DOHH2 (cell line): ENCODE measurements at regions not wholly inside any gene's neighbourhood (a gene's known extent, or its start where the extent isn't known, plus 50 kb on each side); places are given as distances from the start of the nearest gene placed in this dataset.
"Not testable (repeated sequence)": the region's sequence is repeated elsewhere in the genome, so short reads cannot be mapped to it uniquely, and the experiment has no call there.

Source experiments
- H3F3A ChIP-seq: fragments of 200-600 bp; sonication (generic), shearing (Covaris generic); 2 replicates; pipeline ENCODE4 v1.6.0; 2016; ENCODE audit warnings: antibody characterized with exemption, mild to moderate bottlenecking; ENCODE audit not compliant: control insufficient read depth, insufficient read depth
- H3K27ac ChIP-seq: fragments of 200-600 bp; sonication (generic); 2 replicates; pipeline ENCODE4 v1.5.1; 2014; ENCODE audit warnings: low read depth, mild to moderate bottlenecking, low read length, moderate library complexity
- H3K27me3 ChIP-seq: fragments of 200-600 bp; sonication (generic); 2 replicates; pipeline ENCODE4 v1.6.1; 2014; ENCODE audit warnings: mild to moderate bottlenecking, low read length, mixed read lengths; ENCODE audit not compliant: control insufficient read depth
- H3K36me3 ChIP-seq: fragments of 200-600 bp; sonication (generic); 2 replicates; pipeline ENCODE4 v1.6.1; 2014; ENCODE audit warnings: mild to moderate bottlenecking, low read length, moderate library complexity, mixed read lengths; ENCODE audit not compliant: control insufficient read depth
- H3K4me1 ChIP-seq: fragments of 200-600 bp; sonication (generic); 2 replicates; pipeline ENCODE4 v1.6.1; 2014; ENCODE audit warnings: mild to moderate bottlenecking, low read length, mixed read lengths; ENCODE audit not compliant: control insufficient read depth
- H3K4me2 ChIP-seq: fragments of 200-600 bp; sonication (generic); 2 replicates; pipeline ENCODE4 v1.6.0; 2014; ENCODE audit warnings: mild to moderate bottlenecking, low read length, moderate library complexity
- H3K4me3 ChIP-seq: fragments of 200-600 bp; sonication (generic); 2 replicates; pipeline ENCODE4 v1.5.1; 2014; ENCODE audit warnings: mild to moderate bottlenecking, low read length, mixed read lengths
- H3K79me2 ChIP-seq: fragments of 200-600 bp; sonication (generic); 2 replicates; pipeline ENCODE4 v1.6.1; 2014; ENCODE audit warnings: mild to moderate bottlenecking, low read length, mixed read lengths; ENCODE audit not compliant: control insufficient read depth
- H3K9me2 ChIP-seq: fragments of 200-600 bp; sonication (generic); replicated peaks from 2 replicates; pipeline ENCODE4 v1.6.1; 2014; ENCODE audit warnings: mild to moderate bottlenecking, low read length, mixed read lengths; ENCODE audit not compliant: control insufficient read depth
- H3K9me3 ChIP-seq: fragments of 200-600 bp; sonication (generic); 2 replicates; pipeline ENCODE4 v1.6.1; 2014; ENCODE audit warnings: antibody characterized with exemption, low read length, mixed read lengths; ENCODE audit not compliant: control insufficient read depth, insufficient read depth
- H4K20me1 ChIP-seq: fragments of 200-600 bp; sonication (generic); 2 replicates; pipeline ENCODE4 v1.6.0; 2014; ENCODE audit warnings: low read depth, mild to moderate bottlenecking, antibody characterized with exemption, low read length, moderate library complexity; ENCODE audit not compliant: control insufficient read depth, insufficient read depth
- CTCF ChIP-seq: fragments of 200-600 bp; sonication (generic); IDR thresholded peaks from one replicate; pipeline ENCODE4 v1.5.1; 2014; ENCODE audit warnings: antibody characterized with exemption, mild to moderate bottlenecking, low read depth, low read length; ENCODE audit not compliant: poor library complexity, severe bottlenecking
- EZH2phosphoT487 ChIP-seq: fragments of 200-600 bp; sonication (generic); IDR thresholded peaks from 2 replicates; pipeline ENCODE4 v1.6.1; 2017; ENCODE audit warnings: borderline replicate concordance, mild to moderate bottlenecking, antibody characterized with exemption, low read length, moderate library complexity, mixed read lengths

- Histone ChIP-seq H3K27me3 (no peaks in the 10 kb centered on the region), H3K79me2 (no peaks in the 10 kb centered on the region), H3K4me1 (no peaks in the 10 kb centered on the region), H3F3A (no peaks in the 10 kb centered on the region), H3K4me3 (no peak overlapping the region), H3K27ac (no peak overlapping the region), H3K9me2 (no peaks in the 10 kb centered on the region), H3K36me3 (no peaks in the 10 kb centered on the region), H3K9me3 (no peaks in the 10 kb centered on the region), H3K4me2 (no peak overlapping the region), H4K20me1 (no peaks in the 10 kb centered on the region)
- TF ChIP-seq EZH2phosphoT487 (no peak), CTCF (no peak)
Measured at GRCh38 chr18:71321319-71321718, 1032.5 kb downstream of the SOCS6 start.

DNA sequence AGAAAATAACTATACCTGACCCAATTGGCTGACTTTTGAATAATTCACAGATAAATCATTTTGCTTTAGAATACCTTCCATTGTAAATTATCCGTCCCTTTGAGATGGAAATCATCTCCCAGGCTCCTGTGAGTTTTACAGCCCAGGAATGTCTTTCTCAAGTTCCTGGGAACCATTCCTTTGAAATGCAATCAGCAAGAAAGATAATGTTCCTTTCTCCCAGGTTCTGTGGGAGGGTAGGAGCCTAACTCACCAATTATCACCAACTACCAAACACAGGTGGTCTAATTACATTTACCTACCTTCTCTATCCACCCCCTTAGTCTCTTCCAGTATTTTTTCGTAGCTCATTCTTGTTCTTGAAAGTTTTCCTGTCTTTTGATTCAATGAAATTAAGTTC is 1016.0 kb downstream of the SOCS6 start:
- Histone ChIP-seq H3K36me3 (no peaks in the 10 kb centered on the region), H3K79me2 (no peaks in the 10 kb centered on the region), H3K27ac (no peak overlapping the region), H3K27me3 (no peaks in the 10 kb centered on the region), H4K20me1 (no peaks in the 10 kb centered on the region), H3K9me3 (no peaks in the 10 kb centered on the region), H3K4me3 (no peak overlapping the region), H3K4me1 (no peaks in the 10 kb centered on the region), H3K9me2 (no peaks in the 10 kb centered on the region), H3K4me2 (no peak overlapping the region), H3F3A (no peaks in the 10 kb centered on the region)
- no peak for TF ChIP-seq CTCF
- no peak for TF ChIP-seq EZH2phosphoT487

DNA sequence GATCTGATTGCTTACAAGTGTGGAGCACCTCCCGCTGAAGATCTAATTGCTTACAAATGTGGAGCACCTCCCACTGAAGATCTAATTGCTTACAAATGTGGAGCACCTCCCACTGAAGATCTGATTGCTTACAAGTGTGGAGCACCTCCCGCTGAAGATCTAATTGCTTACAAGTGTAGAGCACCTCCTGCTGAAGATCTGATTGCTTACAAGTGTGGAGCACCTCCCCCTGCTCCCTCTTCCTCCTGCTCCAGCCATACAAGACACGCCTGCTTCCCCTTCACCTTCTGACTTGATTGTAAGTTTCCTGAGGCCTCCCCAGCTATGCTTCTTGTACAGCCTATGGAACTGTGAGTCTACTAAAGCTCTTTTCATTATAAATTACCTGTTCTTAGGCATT is 1014.9 kb downstream of the SOCS6 start:
- H3K27ac ChIP-seq, H3K79me2 ChIP-seq, H3K36me3 ChIP-seq, H3K4me1 ChIP-seq, H3K4me2 ChIP-seq, H3K4me3 ChIP-seq, H3K9me2 ChIP-seq, H3K9me3 ChIP-seq, H4K20me1 ChIP-seq, H3F3A ChIP-seq, H3K27me3 ChIP-seq: not testable (repeated sequence)

- Histone ChIP-seq H3K4me1 (no peaks in the 10 kb centered on the region), H3K4me3 (no peak overlapping the region), H3K9me3 (no peaks in the 10 kb centered on the region), H3K9me2 (no peaks in the 10 kb centered on the region), H3K36me3 (no peaks in the 10 kb centered on the region), H3K27me3 (no peaks in the 10 kb centered on the region), H3K27ac (no peak overlapping the region), H4K20me1 (no peaks in the 10 kb centered on the region), H3K79me2 (no peaks in the 10 kb centered on the region), H3F3A (no peaks in the 10 kb centered on the region), H3K4me2 (no peak overlapping the region)
- TF ChIP-seq CTCF (no peak), EZH2phosphoT487 (no peak)
Measured at GRCh38 chr18:71301596-71301995, 1012.8 kb downstream of the SOCS6 start.

DNA sequence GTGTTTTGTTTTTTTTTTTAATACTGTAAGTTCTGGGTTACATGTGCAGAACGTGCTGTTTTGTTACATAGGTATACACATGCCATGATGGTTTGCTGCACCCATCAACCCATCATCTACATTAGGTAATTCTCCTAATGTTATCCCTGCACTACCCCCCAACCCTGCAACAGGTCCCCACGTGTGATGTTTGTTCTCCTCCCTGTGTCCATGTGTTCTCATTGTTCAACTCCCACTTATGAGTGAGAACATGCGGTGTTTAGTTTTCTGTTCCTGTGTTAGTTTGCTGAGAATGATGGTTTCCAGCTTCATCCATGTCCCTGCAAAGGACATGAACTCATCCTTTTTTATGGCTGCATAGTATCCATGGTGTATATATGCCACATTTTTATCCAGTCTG is 1005.4 kb downstream of the SOCS6 start:
- not testable (repeated sequence) for H3K27me3 ChIP-seq, H3K9me3 ChIP-seq

More for the DNA sequence above, 1005.4 kb downstream of the SOCS6 start:
- H3F3A ChIP-seq, H3K79me2 ChIP-seq, H3K4me1 ChIP-seq, H3K36me3 ChIP-seq, H3K27ac ChIP-seq, H3K9me2 ChIP-seq, H3K4me2 ChIP-seq, H3K4me3 ChIP-seq, H4K20me1 ChIP-seq: not testable (repeated sequence)
